Trophoblast cell (in vitro differentiated cells and primary cell): ENCODE measurements at regions not wholly inside any gene's neighbourhood (a gene's known extent, or its start where the extent isn't known, plus 50 kb on each side); places are given as distances from the start of the nearest gene placed in this dataset.
A peak's percentile ranks its signal among the peaks of the same experiment; 100 is the strongest.

ENCODE experiments used
- DNase-seq, 2 donors: peaks; one replicate each; pipeline ENCODE4 v3.0.0-alpha.2; 2016
- H2AFZ ChIP-seq: 2 replicates; pipeline ENCODE4 v1.6.1; 2013; ENCODE audit warnings: low read length, moderate library complexity, mild to moderate bottlenecking; ENCODE audit not compliant: insufficient read depth, poor library complexity
- H2AK5ac ChIP-seq: 2 replicates; pipeline ENCODE4 v1.6.1; 2013; ENCODE audit warnings: mild to moderate bottlenecking, low read length
- H2BK120ac ChIP-seq: 2 replicates; pipeline ENCODE4 v1.6.1; 2013; ENCODE audit warnings: low read length, mild to moderate bottlenecking, moderate library complexity; ENCODE audit not compliant: insufficient read depth, poor library complexity
- H2BK12ac ChIP-seq: 2 replicates; pipeline ENCODE4 v1.6.1; 2013; ENCODE audit warnings: mild to moderate bottlenecking, low read length, moderate library complexity
- H2BK5ac ChIP-seq: 2 replicates; pipeline ENCODE4 v1.6.1; 2013; ENCODE audit warnings: low read length, low read depth, moderate library complexity, mild to moderate bottlenecking; ENCODE audit not compliant: poor library complexity
- H3K14ac ChIP-seq: 2 replicates; pipeline ENCODE4 v1.6.1; 2013; ENCODE audit warnings: mild to moderate bottlenecking, low read length
- H3K18ac ChIP-seq: 2 replicates; pipeline ENCODE4 v1.6.1; 2013; ENCODE audit warnings: mild to moderate bottlenecking, low read length
- H3K23ac ChIP-seq: 2 replicates; pipeline ENCODE4 v1.6.1; 2013; ENCODE audit warnings: low read length
- H3K27ac ChIP-seq: 2 replicates; pipeline ENCODE4 v1.5.1; 2013; ENCODE audit warnings: low read depth, mild to moderate bottlenecking, inconsistent platforms, low read length, moderate library complexity
- H3K27me3 ChIP-seq: 2 replicates; pipeline ENCODE4 v1.6.1; 2013; ENCODE audit warnings: inconsistent platforms, mild to moderate bottlenecking, low read length, moderate library complexity; ENCODE audit not compliant: insufficient read depth
- H3K36me3 ChIP-seq, 2 experiments: 1 replicate in 1 of 2; 2 replicates in 1 of 2; pipeline ENCODE4 v1.6.1; 2013; ENCODE audit warnings: low read length in 2 of 2, mild to moderate bottlenecking in 2 of 2, moderate library complexity in 1 of 2; ENCODE audit not compliant: insufficient read depth in 2 of 2, control insufficient read depth in 1 of 2
- H3K4ac ChIP-seq: 2 replicates; pipeline ENCODE4 v1.6.1; 2013; ENCODE audit warnings: low read depth, mild to moderate bottlenecking, low read length, moderate library complexity
- H3K4me1 ChIP-seq, 2 experiments: 1 replicate in 1 of 2; 2 replicates in 1 of 2; pipeline ENCODE4 v1.6.1; 2013; ENCODE audit warnings: low read length in 2 of 2, mild to moderate bottlenecking in 2 of 2, moderate library complexity in 1 of 2; ENCODE audit not compliant: insufficient read depth in 2 of 2, control insufficient read depth in 1 of 2
- H3K4me2 ChIP-seq: 2 replicates; pipeline ENCODE4 v1.6.1; 2013; ENCODE audit warnings: inconsistent platforms, mild to moderate bottlenecking, low read length, moderate library complexity
- H3K4me3 ChIP-seq: 2 replicates; pipeline ENCODE4 v1.5.1; 2013; ENCODE audit warnings: mild to moderate bottlenecking, low read depth, low read length, inconsistent platforms
- H3K79me1 ChIP-seq: one replicate; pipeline ENCODE4 v1.6.1; 2013; ENCODE audit warnings: low read length
- H3K79me2 ChIP-seq: 2 replicates; pipeline ENCODE4 v1.6.1; 2013; ENCODE audit warnings: low read length, mild to moderate bottlenecking; ENCODE audit not compliant: control insufficient read depth, insufficient read depth, poor library complexity
- H3K9ac ChIP-seq: 2 replicates; pipeline ENCODE4 v1.6.1; 2013; ENCODE audit warnings: mild to moderate bottlenecking, low read length
- H3K9me3 ChIP-seq: 2 replicates; pipeline ENCODE4 v1.6.1; 2013; ENCODE audit warnings: low read depth, mild to moderate bottlenecking, control low read depth, inconsistent platforms, low read length; ENCODE audit not compliant: insufficient read depth
- H4K12ac ChIP-seq: 2 replicates; pipeline ENCODE4 v1.6.1; 2013; ENCODE audit warnings: low read depth, mild to moderate bottlenecking, low read length, moderate library complexity
- H4K8ac ChIP-seq: 2 replicates; pipeline ENCODE4 v1.6.1; 2013; ENCODE audit warnings: low read depth, mild to moderate bottlenecking, low read length, moderate library complexity
- H4K91ac ChIP-seq: one replicate; pipeline ENCODE4 v1.6.1; 2013; ENCODE audit warnings: low read depth, mild to moderate bottlenecking, low read length, moderate library complexity
- WGBS: extraction: QIAGEN DNeasy Blood & Tissue Kit; methylation state at CpG from one replicate; pipeline ENCODE4 v1.1.7; 2013; ENCODE audit warnings: missing lambda C conversion rate; ENCODE audit not compliant: insufficient read length, insufficient coverage; ENCODE audit errors: extremely low coverage; 5-methylcytosine and 5-hydroxymethylcytosine counted together

GRCh38 chr6:113049190-113049589, 702.1 kb downstream of the RFPL4B start:
- peak overlapping the region; percentile 25 for H4K91ac ChIP-seq
- no peak overlapping the region for H3K4me2 ChIP-seq
- H2BK120ac ChIP-seq: peak overlapping the region; percentile 74
- H3K18ac ChIP-seq: no peak overlapping the region
- H3K9me3 ChIP-seq: no peaks in the 10 kb centered on the region
- no peak for DNase-seq
- H2BK5ac ChIP-seq: no peak overlapping the region
- no peak overlapping the region for H3K27ac ChIP-seq
- peaks cover 0 to 3% of the 10 kb centered on the region in 2 experiments for H3K4me1 ChIP-seq
- peaks cover 4% of the 10 kb centered on the region for H3K79me1 ChIP-seq
- H2AFZ ChIP-seq: no peak overlapping the region
- H3K27me3 ChIP-seq: no peaks in the 10 kb centered on the region
- no peak overlapping the region for H4K8ac ChIP-seq
- no peak overlapping the region for H2AK5ac ChIP-seq
- H3K4me3 ChIP-seq: no peak overlapping the region
- H3K4ac ChIP-seq: no peak overlapping the region
- peak overlapping the region; percentile 44 for H2BK12ac ChIP-seq
- no peaks in the 10 kb centered on the region for H3K79me2 ChIP-seq
- H3K9ac ChIP-seq: no peak overlapping the region
- no peak overlapping the region for H3K23ac ChIP-seq
- no peaks in the 10 kb centered on the region for H3K36me3 ChIP-seq
- H3K14ac ChIP-seq: peak overlapping the region; percentile 5
- no CpG with 5 or more reads among the region's 2 CpGs for WGBS
- no peak overlapping the region for H4K12ac ChIP-seq

DNA sequence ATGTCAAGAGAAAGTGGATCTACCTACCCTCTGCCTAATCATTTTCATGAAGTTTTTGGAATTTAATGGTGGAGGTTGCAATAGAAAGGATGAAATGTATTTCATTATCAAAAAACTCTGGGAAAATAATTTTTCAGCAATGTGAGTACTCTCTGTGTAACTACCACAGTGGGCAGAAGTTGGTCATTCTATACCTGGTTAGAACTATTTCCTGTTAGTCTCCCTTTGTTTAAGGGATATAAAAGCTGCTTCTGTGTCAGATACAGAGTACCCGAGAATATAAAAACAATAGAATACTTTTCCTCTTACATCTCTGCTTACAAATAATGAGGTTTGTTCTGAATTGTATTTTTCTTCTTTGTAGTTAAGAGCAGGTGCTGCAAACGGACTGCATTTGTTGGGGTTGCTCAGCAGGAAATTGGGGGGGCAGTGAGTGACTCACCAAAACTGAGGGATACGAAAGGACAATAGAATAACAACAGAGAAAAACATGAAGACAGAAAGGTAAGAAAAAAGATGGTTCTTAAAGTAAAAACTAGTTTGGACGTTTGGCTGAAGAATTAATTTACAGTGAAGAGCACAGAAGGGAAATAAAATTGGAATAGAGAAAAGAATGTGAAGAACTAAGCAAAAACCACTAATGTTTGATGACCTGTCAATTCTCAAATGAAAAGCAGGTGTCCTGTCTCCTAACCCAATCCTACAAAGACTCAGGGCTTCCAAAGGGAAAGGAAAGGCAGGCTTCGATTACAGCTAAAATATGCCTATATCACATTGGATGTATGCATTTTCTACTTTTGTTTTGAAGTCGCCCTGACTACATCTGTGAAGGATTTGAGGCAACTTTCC, 703.1 kb downstream of the RFPL4B start:
- Histone ChIP-seq H2AFZ (no peak overlapping the region), H3K4me1 (peaks cover 0 to 3% of the 10 kb centered on the region in 2 experiments), H4K12ac (no peak overlapping the region), H3K18ac (no peak overlapping the region), H4K91ac (no peak overlapping the region), H4K8ac (no peak overlapping the region), H3K14ac (no peak overlapping the region), H3K23ac (no peak overlapping the region), H2BK12ac (no peak overlapping the region), H3K4me2 (no peak overlapping the region), H3K4me3 (no peak overlapping the region), H3K79me2 (no peaks in the 10 kb centered on the region), H3K9ac (no peak overlapping the region), H3K27me3 (no peaks in the 10 kb centered on the region), H3K9me3 (no peaks in the 10 kb centered on the region), H2BK5ac (no peak overlapping the region), H2BK120ac (no peak overlapping the region), H3K36me3 (no peaks in the 10 kb centered on the region), H3K79me1 (peaks cover 4% of the 10 kb centered on the region), H3K4ac (no peak overlapping the region), H3K27ac (peak overlapping the region; percentile 38), H2AK5ac (no peak overlapping the region)
- WGBS: no CpG with 5 or more reads among the region's 6 CpGs
- no peak for DNase-seq

DNA sequence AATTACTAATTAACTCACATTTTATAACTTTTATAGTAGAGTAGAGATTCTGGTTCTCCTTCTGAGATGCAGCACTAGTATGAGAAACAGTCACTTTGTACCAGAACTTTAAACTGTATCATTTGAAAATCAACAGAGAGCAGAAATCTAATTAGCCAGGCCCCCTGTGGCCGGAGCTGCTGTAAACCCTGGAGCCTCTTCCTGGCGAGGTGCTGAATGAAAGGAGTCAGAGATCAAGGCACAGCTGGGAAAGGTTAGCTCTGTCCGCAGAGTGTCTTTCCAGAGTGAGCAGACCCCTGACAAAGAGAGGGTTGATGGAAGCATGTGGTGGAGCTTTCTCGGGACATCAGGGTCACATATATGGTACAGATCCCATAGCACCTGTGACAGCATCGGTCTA, 703.8 kb downstream of the RFPL4B start:
- Histone ChIP-seq H2AK5ac (no peak overlapping the region), H4K12ac (no peak overlapping the region), H3K4ac (no peak overlapping the region), H2AFZ (no peak overlapping the region), H3K4me2 (no peak overlapping the region), H2BK12ac (peak overlapping the region; percentile 96), H3K9me3 (no peaks in the 10 kb centered on the region), H2BK5ac (peak overlapping the region; percentile 27), H3K4me3 (no peak overlapping the region), H2BK120ac (peak overlapping the region; percentile 46), H3K23ac (no peak overlapping the region), H4K91ac (no peak overlapping the region), H3K79me2 (no peaks in the 10 kb centered on the region), H3K36me3 (no peaks in the 10 kb centered on the region), H3K9ac (no peak overlapping the region), H4K8ac (peak overlapping the region; percentile 47), H3K4me1 (peaks cover 0 to 3% of the 10 kb centered on the region in 2 experiments), H3K27me3 (no peaks in the 10 kb centered on the region), H3K27ac (no peak overlapping the region), H3K79me1 (peaks cover 4% of the 10 kb centered on the region), H3K18ac (no peak overlapping the region), H3K14ac (no peak overlapping the region)
- no CpG with 5 or more reads among the region's 5 CpGs for WGBS
- no peak for DNase-seq

DNA sequence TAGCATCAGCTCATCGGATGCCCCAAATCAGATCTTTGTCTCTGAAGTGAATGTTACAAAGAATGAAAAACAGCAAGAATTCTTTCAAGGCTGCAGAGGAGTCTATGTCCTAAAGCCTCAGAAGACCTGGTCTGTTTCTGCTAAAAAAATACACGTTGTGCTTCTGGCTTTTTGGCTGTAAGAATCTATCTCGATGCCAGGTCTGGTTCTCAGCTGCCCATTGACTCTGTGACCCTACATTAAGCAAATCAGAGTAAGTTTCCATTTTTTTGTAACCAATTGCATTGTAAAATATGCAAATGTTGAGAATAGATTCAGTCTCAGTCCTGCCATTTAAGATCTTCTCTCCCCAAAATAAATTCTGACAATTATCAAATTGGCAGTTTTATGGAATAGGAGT, 705.4 kb downstream of the RFPL4B start:
- H3K4me2 ChIP-seq: no peak overlapping the region
- H3K4ac ChIP-seq: no peak overlapping the region
- H3K4me1 ChIP-seq: peaks cover 0 to 3% of the 10 kb centered on the region in 2 experiments
- no peaks in the 10 kb centered on the region for H3K36me3 ChIP-seq
- WGBS: no CpG with 5 or more reads among the region's 3 CpGs
- H3K4me3 ChIP-seq: no peak overlapping the region
- H3K79me2 ChIP-seq: no peaks in the 10 kb centered on the region
- no peak overlapping the region for H2AK5ac ChIP-seq
- H3K9ac ChIP-seq: no peak overlapping the region
- H3K18ac ChIP-seq: no peak overlapping the region
- peak overlapping the region; percentile 53 for H2BK120ac ChIP-seq
- peaks cover 4% of the 10 kb centered on the region for H3K79me1 ChIP-seq
- peak overlapping the region; percentile 47 for H4K91ac ChIP-seq
- no peak overlapping the region for H4K12ac ChIP-seq
- DNase-seq: no peak
- no peak overlapping the region for H3K14ac ChIP-seq
- H3K9me3 ChIP-seq: no peaks in the 10 kb centered on the region
- no peaks in the 10 kb centered on the region for H3K27me3 ChIP-seq
- H3K23ac ChIP-seq: no peak overlapping the region
- H3K27ac ChIP-seq: no peak overlapping the region
- H2AFZ ChIP-seq: no peak overlapping the region
- no peak overlapping the region for H2BK5ac ChIP-seq
- peak overlapping the region; percentile 91 for H2BK12ac ChIP-seq
- no peak overlapping the region for H4K8ac ChIP-seq
